HG02884 (cell line): ENCODE measurements at regions not wholly inside any gene's neighbourhood (a gene's known extent, or its start where the extent isn't known, plus 50 kb on each side); places are given as distances from the start of the nearest gene placed in this dataset.
A peak's percentile ranks its signal among the peaks of the same experiment; 100 is the strongest.
"Not testable (repeated sequence)": the region's sequence is repeated elsewhere in the genome, so short reads cannot be mapped to it uniquely, and the experiment has no call there.

Source experiments
- ATAC-seq: cut with Tn5 transposase; IDR thresholded peaks from one replicate; pipeline ENCODE4 v1.9.1; 2021; ENCODE audit warnings: mild to moderate bottlenecking, moderate library complexity; ENCODE audit not compliant: unreplicated experiment

DNA sequence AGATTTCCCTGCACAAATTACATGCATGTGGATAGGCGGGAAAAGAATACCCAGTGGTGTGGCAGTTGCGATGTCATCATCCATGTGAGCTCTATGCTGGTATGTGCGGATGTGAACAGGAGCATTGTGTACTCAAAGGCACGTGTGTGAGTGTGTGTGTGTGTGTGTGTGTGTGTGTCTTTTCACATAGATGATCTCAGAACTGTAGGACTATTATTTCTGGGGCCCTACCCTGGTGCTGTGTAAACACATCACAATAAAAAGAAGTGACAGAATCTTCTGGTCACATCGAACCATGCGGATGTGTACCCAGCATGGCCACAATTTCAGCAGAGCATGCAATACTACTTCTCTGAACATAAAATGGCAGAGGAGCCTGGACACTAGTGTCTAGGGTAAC is 624.8 kb downstream of the MID1IP1 start:
- ATAC-seq: no peak

DNA sequence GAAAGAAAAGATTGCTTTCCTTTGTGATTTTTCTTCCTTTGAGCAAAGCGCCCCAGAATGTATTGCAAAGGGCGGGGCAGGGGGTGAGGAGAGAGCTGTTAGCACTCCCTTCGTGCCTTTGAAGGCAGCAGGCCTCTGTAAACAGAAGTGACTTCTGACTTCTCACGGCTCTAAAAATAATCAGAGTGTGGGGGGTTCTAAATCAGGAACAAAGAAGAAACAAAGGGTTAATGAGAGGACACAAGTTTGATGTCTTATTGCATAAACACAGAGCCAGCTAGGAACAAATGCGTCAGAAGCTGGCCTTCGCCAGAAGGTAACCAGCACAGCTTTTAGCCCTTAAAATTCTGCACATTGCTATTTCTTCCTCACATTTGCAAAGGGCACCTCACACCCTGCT is 626.2 kb downstream of the MID1IP1 start:
- ATAC-seq: no peak

DNA sequence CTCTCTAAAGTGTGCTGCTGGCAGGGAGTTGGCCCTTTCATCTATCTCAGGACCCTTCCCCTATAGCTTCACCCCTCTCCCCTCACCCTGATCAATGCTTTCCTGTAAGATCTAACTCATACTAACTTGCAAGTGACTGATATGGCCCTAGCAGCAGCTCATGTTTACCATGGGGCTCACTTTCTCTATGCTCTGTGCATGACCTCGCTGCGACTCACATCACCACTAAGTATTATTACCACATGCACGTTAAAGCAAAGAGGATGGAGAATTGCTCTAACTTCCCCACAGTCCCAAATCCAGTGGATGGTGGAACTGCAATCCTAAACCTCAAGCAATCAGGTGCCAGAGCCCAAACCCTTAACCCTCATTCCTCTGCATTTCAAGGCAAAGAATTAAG is 626.6 kb downstream of the MID1IP1 start:
- ATAC-seq: no peak

DNA sequence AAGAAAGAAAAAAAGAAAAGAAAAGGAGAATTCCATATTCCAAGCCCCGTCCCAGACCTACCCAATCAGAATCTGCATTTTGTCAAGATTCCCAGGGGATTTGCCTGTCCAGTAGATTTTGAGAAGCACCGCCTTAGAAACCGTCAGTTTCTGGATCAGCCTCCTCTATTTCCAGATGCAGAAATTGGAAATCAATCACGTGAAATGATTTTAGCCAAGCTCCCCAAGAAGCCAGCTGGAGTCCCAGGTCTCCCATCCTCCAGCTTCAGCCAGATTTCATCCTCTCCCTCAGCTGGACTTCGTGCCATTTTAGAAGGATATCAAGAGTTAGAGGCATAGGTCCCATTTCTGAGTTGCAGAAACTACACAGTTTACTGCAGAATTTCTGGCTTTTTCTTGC is 629.3 kb downstream of the MID1IP1 start:
- no peak for ATAC-seq

DNA sequence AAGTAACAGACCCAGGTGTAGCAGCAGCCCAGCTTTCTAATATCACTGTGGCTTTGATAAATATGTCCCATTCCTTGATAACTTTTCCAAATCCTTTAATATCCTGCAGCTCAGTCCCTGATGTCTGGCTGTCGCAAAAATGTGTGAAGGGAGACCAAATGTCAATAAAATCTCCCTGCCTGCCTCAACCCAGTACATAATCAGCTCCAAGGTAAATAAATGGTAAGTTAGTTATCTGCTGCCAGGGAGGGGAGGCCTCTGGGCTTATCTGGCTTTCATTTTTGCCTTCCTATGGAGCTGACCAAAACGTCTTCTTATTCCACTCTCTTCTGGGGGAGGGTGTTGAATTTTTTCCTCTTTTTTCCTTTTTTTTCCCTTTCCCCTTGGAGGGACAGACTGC is 630.6 kb downstream of the MID1IP1 start:
- ATAC-seq: no peak

DNA sequence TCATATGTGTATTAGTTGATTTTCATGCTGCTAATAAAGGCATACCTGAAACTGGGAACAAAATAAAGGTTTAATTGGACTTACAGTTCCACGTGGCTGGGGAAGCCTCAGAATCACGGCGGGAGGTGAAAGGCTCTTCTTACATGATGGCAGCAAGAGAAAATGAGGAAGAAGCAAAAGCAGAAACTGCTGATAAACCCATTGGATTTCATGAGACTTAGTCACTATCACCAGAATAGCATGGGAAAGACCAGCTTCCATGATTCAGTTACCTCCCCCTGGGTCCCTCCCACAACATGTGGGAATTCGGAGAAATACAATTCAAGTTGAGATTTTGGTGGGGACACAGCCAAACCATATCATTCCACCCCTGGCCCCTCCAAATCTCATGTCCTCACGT is 633.4 kb downstream of the MID1IP1 start:
- ATAC-seq: not testable (repeated sequence)

DNA sequence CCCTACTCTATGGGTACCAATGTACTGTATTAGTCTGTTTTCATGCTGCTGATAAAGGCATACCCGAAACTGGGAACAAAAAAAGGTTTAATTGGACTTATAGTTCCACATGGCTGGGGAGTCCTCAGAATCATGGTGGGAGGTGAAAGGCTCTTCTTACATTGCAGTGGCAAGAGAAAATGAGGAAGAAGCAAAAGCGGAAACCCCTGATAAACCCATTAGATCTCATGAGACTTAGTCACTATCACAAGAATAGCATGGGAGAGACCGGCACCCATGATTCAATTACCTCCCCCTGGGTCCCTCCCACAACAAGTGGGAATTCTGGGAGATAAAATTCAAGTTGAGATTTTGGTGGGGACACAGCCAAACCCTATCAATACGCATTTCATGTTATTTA is 635.3 kb downstream of the MID1IP1 start:
- not testable (repeated sequence) for ATAC-seq

DNA sequence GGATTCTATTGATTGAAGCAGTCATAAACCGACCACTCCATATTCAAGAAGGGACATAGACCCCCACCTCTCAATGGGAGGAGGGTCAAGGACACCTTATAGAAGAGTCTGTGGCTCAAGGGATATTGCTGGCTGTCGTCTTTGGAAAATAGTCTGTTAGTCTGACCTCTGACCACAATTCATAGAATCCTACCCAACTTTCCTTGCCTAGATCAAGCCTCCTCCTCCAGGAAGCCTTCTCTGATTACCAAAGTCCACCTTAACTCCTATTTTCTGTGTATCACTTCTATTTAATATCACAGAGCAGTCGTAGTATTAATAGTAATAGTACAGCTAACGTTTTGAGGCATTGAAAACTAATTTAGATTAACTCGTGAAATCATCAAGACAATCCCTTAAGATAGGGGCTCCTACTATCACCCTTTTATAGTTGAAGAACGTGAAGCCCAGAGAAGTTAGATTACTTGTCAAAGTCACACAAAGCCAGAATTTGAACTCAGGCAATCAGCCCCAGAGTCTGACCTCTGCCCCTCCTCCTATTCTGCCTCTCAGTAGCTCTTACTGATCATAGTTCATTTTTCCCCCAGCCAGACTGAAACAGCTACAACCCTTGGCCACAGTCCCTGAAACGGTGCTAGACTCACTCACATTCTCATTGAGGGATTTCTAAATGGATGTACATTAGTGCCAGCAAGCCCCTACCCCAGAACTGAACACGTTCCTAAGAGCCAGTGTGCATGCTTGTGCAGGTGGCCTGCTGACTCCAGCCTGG is 636.6 kb downstream of the MID1IP1 start:
- ATAC-seq: no peak

DNA sequence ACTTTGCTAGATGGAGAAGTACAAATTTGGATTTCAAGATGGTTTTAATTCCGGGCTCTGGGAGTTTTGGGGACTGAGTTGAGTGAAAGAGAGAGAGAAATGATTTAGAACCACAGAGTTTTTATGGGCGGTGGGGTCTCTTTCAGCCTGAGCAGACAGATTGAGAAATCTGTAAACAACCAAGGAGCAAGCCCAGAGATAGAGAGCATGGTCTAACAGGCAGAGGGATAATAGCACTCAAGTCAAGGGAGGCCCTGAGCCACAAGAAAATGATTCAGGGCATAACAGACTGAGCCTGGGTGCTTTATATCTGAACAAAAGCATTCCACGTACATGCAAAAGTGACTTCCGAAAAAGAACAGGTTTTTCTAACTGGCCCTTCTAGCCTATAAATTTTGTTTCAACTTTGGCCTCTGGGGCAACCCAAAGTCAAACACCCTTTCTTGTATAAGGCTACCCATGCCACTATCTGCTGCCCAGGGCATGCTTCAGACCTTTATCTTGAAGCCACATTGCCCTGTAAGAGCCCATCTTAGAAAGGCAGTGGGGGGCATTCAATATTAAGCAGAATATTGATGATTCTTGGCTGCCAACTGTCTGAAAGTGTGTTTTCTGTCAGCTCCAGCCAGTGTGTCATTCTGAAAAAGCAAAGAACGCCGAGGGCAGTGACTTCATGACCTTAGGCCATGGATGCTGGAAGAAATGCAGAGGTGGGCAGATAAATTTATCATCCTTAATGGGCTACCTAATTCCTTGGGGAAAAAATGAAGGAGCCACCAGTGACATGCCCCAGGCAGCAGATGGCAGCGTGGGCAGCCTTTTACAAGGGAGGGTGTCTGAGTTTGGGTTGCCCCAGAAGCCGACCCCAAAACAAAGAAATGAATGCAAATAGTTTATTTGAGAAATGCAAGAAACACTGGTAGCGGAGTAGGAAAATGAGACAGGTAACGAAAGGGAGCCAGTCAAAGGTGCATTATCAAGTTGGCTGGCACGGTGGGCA is 637.6 kb downstream of the MID1IP1 start:
- ATAC-seq: no peak

DNA sequence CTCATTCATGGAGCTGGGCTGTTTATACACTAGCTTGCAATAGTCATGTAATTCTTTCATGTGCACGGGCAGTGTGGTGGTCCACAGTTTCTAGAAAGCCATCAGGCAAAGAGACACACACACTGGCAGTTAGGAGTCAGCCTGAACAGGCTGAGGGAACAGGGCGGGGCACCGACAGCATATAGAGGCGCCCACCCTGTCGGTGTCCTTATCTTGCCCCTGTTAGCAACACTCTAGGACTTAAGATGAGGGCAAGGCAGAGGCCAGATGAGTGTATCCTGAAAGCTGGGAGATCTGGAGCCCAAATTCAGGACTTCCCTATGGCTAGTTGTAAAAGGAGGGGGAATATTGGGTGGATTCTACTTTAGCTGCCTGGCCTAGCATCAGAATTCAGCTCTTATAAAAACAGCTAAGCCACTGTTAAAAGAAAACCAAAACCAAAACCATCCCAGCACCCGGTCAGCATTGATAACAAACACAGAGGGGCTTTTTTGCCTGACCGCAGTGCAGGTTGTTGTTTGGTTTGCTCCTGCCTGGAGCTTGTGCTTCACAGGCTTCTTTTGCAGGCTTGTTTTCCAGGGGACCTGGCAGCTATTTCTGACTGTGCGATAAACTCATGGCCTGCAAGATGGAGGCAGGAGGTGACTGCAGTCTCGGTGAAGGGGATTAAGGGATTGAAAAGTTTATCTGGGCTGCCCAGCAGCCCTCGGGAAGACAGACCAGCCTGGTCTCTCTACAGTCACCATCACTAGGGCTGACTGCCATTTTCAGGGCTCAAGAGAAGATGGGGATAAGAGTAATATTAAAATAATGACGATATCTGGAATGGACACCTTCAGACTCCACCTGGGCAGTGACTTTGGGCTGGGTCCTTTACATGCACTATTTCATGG is 638.9 kb downstream of the MID1IP1 start:
- peak; percentile 55 for ATAC-seq

DNA sequence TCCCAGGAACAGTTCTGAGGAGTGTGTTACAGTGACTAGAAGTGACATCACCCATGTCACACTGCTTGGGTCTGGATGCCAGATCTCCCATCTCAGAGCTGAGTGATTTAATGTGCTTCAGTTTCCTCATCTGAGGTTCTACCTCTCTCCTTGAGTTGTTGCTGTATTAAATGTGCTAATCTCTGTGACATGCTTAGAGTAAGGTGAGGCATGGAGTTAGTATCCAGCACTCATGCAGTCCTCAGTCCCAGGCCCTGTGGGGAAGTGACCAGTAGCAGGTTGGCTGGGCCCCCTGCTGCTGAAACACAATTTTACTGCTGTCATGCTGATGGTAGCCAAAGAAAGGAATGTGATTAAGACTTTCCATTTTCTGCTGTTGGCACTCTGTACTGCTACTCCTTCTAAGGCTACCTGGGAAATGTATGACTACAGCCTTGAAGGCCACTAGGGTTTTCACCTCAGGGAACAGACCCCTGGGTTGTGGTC is 639.6 kb downstream of the MID1IP1 start:
- ATAC-seq: peak; percentile 28

DNA sequence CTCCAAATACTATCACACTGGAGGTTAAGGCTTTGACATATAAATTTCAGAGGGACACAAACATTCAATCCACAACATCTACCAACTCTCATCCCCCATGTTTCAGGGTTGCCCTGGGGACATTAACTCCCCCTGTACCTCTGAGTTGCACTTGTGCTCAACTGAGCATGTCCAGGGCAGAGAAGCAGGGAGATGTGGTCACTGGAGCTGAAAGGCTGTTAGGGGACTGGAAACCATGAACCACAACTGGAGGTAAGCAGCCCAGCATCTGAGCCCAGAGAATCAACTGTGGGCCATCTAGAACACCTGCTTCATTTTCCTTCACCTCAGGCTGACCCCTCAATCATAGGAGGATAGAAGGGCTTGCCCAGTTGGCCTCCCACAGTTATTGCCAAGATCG is 641.1 kb downstream of the MID1IP1 start:
- no peak for ATAC-seq

DNA sequence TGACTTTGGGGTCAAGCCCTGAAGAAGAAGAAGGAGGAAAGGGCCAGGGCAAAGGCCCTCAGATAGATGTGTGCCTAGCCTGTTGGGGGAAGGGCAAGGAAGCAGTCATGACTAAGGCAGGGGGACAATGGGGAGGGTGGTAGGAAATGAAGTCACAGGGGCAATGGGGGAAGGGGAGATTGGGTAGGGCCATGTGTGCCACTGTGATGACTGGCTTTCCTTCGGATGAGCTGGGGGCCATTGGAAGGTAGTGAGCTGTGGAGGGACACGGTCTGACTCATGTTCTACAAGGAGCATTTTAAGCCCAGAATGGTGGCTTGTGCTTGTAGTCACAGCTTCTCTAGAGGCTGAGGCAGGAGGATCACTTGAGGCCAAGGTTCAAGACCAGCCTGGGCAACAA is 642.0 kb downstream of the MID1IP1 start:
- ATAC-seq: no peak

DNA sequence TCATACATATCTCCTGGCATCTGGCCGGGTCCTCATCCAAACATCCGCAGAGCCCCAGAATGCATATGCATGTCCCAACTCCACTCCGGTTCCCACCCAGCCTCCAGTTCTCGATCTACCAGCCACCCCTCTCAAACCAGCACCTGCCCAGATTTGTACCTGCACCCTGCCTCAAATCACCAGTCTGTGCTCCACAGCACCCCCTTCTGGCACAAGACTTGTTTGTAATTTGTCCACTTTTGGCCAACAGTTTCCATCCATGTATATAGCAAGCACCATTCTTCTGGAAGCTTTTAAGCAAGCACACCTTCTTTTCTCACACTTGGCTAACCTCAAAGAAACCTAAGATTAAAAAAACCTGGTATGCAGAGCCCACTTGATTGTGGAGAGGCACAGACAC is 644.1 kb downstream of the MID1IP1 start:
- no peak for ATAC-seq

DNA sequence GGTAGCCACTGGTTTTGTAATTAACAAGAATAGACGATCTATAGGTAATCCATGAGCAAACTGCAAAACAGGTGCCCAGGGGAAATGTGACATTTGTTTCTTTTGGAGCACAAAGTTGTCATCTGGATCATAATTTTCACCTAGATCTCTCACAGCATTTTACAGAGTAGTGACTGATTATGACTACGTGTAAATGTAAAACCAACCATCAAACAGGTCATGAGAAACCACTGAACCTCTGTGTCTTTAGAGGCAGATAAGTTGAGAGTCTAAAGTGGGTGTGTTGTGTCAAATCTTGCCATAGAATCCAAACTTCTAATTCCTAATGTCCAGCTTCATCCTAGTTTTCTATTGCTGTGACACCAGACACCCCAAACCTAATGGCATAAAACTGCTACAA is 648.1 kb downstream of the MID1IP1 start:
- no peak for ATAC-seq

DNA sequence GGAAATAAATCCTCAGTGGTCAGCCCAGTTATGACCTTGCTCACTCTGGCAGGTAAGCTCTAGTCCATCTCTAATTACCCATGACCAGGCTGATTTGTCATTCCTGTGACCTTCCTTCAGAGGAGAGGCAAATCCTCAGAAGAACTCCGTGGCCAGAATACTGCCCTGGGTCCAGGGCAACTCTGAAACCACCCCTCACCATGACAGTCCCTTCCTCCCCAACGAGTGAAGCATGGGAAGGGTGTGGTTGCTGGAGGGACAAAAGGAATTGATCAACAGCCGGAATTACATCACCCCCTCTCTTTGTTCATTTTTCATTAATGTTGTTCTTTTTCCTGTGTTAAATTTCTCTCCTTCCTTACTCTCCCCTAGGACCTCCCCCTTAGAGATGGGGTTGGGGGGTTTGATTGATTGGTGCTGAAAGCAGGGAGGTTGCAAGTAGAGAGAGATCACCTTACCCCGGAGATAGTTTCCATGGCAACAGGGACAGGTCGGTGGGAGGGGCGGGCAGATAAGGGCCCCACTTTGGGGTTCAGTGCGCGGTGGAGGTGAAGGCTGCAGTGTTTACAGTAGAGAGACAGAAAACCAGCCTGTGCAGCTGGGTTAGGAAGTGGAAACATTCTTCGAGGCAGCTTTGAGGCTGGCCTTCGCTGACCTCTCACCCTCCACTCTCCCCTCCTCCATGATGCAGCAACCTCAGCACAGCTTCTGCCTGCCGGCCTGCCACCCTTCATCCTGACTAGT is 647.4 kb downstream of the BCOR start:
- no peak for ATAC-seq

DNA sequence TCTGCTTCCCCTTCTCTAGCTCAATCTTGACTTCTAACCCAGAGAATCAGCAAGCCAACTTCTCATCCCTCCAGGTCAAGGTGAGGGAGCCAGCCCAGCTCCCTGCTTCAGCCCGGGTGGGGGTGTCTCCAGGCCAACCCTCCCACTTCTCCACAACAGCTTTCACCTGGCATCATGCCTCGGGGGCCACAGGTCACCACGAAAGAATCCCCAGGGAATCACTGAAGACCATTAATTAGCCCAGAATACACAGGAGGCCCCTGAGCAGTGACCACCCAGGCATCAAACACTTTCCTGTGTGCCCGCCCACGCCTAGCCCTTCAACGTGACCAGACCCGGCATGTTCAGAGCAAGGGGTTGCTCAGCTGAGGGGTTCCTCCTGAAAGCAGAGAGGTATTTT is 646.7 kb downstream of the BCOR start:
- ATAC-seq: no peak

DNA sequence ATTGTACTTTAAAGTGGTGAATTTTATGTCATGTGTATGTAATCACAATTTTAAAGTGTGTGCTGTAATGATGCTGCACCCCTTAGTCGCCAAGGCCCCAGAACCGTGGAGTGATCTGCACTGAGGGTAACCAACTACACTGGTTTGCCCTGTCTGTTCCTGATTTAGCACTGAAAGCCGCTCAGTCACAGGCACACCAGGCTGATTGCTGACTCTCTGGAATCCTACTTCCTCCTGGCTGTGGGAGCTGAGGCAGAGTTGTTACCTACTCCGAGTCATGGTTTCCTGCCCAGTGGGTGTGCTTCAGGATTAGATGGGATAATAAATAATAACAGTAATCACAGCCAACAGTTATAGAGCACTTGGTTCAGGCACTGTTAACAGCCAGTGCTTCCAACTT is 645.4 kb downstream of the BCOR start:
- ATAC-seq: no peak

DNA sequence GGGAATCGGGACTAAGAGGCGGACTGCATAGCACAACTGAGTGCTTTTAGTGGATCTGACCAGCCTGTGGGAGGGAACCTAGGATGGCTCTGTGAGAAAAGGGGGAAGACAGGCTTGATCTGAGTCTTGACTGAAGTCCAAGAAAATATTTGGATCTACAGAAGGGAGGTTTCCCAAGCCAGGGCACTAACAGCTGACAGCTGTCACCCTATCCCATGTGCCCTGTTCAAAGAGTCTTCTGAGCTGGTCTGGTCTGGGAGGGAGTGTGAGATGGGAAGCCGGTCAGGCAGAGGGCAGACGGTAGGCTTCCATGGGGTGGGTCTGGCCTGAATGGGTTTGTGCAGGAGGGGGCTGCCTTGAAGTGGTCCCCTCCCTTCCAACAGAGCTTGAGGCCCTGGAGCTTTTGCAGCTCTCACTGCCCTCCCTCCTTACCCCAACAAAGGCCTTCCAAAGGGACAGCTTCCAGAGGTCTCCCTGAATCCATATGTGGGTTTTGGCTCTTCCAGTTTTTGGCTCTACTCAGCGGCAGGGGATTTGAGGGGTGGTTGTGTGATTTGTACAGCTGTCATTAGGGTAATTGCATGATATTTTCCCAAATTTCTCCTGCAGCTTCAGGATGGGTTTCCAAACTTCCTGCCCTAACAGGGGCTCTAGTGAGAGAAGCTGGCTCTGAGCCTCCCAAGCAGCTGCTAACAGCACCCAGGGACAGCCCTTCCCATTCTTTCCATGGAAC is 643.7 kb downstream of the BCOR start:
- no peak for ATAC-seq
